ENCODE measurements at regions not wholly inside any gene's neighbourhood (a gene's known extent, or its start where the extent isn't known, plus 50 kb on each side); places are given as distances from the start of the nearest gene placed in this dataset.
"Not testable (repeated sequence)": the region's sequence is repeated elsewhere in the genome, so short reads cannot be mapped to it uniquely, and the experiment has no call there.

DNA sequence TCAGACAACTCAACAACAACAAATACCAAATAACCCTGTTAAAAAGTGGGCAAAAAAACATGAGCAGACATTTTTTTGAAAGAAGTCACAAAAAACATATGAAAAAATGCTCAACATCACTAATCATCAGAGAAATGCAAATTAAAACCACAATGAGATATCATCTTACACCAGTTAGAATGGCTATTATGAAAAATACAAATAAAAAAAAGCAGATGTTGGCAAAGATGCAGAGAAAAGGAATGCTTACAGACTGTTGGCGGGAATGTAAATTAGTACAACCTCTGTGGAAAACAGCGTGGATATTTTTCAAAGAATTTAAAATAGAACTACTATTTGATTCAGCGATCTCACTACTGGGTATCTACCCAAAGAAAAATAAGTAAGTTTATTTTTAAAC lies 114.0 kb downstream of the SLC38A4 start:
- no peak for DNase-seq (ENCODE audit: low read depth in 2 of 3, low spot score in 1 of 3)

DNA sequence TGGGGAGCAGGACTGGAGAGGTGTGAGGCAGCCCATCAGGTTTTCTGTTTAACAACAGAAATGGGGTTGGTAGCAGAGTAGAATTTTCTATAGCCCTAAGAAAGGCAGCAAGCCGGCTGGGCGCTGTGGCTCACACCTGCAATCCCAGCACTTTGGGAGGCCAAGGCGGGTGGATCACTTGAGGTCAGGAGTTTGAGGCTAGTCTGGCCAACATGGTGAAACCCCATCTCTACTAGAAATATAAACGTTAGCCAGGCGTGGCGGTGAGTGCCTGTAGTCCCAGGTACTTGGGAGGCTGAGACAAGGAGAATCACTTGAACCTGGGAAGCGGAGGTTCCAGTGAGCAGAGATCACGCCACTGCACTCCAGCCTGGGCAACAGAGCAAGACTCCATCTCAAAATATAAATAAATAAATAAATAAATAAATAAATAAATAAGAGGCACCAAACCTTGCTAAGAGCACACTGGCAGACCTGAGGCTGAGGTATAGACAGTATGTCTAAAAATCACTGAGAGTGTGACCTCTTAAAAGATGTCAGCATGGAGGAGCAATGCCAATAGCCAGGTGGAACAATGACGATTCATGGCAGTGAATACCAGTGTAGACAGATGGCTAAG lies 115.6 kb downstream of the SLC38A4 start:
- no peak for DNase-seq (ENCODE audit: low read depth in 2 of 3, low spot score in 1 of 3)

DNA sequence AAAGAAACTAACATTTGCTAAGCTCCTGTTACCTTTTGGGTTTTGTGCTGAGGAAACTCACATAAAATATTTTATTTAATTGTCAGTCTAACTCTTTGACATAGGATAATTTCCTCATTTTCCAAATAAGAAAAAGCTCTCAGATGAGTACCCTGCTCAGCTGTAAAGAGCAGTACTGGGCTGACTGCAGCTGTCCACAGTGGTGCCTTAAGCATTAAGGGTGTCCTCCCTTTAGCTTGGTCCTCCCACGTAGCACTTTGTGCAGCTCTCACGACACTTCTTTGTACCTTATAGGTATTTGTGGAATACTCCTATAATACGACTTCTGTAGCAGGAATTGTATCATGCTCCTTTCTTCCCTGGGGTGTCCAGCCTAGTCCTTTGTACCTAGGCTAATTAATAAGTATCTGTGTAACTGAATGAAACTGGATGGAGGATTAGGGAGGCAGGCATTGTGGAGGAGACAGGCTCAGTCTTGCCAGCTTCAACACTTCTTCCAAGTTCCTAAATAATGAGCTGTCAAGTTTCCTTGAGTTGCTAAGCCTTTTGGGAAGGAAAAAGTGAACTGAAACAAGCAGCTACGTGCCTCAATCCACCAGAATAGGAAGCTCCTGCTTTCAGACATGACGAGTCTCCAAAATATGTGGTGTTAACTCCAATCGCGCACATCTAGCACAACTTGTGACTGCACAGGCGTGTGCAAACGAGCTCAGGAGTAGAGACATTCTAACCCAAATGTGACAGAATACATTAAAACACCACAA lies 123.0 kb downstream of the SLC38A4 start:
- DNase-seq (ENCODE audit: low read depth in 2 of 3, low spot score in 1 of 3), result no peak

DNA sequence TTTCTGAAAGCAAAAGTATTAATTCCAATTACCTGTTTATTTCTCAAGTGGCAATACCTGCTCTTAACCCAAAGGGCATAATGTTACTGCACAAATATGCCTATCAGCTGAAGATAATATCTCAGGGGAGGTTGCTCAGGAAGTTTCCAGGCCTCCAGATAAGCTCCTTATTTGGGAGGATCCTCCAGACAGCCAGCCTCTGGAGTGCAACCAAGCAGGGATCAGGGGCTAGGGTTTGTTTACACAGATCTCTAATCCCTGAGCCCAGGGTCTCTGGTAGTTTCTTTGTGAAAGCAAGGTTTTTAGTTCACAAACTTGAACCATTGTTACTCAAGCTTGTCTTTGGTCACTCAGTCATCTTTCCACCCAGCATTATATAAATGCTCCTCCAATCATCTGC lies 124.4 kb downstream of the SLC38A4 start:
- DNase-seq (ENCODE audit: low read depth in 2 of 3, low spot score in 1 of 3), result no peak

DNA sequence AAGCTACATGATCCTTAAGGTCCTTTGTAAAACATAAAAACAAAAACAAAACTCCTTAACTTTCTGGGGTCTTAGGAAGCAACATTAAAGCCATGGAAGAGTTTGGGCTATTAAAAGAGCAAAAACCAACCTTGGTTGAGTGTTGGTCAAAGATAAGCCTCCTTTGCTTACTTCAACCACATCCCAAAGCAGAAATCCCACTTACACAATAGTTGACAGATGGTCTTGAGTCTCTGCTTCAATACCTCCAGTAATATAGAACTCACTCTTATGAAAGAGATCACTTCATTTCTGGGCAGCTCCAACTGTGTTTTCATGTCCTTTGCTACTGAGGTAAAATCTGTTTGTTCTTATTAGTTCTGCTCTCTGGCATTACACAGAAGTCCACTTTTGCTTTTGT lies 125.8 kb downstream of the SLC38A4 start:
- DNase-seq (ENCODE audit: low read depth in 2 of 3, low spot score in 1 of 3), result no peak

DNA sequence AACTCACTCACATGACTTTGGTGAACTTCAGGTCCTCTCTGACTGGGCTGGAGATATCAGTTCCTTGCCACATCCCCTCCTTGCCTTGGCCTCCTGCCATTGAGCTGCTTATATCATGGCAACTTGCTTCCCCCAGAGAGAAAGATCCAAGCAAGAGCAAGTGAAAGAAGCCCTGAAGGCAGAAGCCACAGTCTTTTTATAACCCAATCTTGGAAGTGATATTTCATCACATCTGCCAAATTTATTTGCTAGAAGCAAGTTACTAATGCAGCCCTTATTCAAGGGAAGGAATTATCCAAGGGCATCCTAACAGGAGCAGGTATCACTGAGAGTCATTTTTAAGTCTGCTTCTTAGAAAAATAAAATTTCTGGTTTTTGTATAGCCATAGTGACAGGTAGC lies 127.8 kb downstream of the SLC38A4 start:
- DNase-seq (ENCODE audit: low read depth in 2 of 3, low spot score in 1 of 3), result no peak

DNA sequence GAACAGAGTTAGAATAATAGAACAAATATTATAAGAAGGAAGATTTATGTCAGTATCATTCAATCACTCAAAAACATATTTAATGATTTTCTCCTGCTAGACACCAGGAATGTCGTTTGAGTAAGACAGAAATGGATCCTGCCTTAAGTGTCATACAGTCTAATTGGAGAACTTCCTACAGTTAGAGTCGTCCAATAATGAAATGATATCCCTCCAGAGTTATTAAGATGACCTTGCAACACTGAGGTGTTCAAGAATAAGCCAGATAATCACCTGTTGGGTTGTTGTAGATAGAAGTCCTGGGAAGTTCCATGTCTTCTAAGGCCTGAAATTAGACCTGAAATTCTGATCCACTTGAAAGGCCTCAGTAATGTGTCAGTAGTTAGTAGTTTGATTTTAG lies 132.3 kb downstream of the SLC38A4 start:
- DNase-seq (ENCODE audit: low read depth in 2 of 3, low spot score in 1 of 3), result no peak

DNA sequence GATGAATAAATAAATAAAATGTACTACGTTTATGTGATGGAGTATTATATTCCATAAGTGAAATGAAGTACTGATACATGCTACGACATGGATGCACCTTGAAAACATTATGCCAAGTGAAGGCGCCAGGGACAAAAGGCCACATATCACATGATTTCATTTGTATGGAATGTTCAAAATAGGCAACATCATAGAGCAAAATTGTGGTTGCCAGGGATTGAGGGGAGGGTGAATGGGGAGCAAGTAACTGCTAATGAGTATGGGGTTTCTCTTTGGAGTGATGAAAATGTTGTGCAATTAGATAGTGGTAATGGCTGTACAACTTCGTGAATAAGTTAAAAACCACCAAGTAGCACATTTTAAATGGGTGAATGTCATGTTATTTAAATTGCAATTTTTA lies 132.8 kb downstream of the SLC38A4 start:
- no peak for DNase-seq (ENCODE audit: low read depth in 2 of 3, low spot score in 1 of 3)

DNA sequence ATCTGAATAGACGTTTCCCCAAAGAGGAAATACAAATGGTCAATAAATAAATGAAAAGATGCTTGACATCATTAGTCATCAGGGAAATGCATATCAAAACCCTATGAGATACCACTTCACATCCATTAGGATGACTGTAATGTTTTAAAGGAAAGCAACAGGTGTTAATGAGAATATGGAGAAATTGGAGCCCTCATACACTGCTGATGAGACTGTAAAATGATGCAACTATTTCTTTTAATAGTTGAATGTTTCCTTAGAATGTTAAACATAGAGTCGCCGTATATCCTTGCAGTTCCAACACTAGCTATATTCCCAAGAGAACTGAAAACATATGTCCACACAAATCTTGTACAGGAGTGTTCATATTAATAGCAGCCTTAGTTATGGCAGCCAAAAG lies 133.2 kb downstream of the SLC38A4 start:
- no peak for DNase-seq (ENCODE audit: low read depth in 2 of 3, low spot score in 1 of 3)

DNA sequence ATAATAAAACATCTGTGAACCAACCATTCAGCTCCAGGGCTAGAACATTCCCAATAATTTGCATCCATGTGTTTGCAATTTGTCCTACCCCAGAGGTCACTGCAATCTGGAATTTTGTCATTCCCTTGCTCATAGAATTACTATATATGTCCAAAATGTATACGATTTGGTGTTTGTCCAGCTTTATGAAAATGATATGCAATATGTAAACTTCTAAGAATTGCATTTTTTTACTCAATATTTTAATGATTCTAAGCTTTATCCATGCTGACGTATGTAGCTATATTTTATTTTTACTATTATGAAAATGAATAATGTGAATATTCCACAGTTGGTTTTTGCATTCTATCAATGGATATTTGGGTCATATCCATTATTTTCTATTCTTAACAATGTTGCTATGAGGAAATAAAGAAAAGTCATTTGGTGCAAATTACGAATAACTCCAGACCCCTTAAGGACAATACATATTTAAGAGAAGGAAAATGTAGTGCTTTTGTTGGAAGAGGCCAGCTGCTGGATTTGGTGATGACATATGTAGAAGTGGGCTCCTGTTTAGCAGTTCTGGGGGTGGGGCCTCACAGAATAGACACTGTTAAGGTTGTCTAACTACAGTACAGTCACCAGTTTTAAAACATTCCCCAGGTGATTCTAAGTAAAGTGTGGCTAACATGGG lies 139.4 kb downstream of the SLC38A4 start:
- no peak for DNase-seq (ENCODE audit: low read depth in 2 of 3, low spot score in 1 of 3)

DNA sequence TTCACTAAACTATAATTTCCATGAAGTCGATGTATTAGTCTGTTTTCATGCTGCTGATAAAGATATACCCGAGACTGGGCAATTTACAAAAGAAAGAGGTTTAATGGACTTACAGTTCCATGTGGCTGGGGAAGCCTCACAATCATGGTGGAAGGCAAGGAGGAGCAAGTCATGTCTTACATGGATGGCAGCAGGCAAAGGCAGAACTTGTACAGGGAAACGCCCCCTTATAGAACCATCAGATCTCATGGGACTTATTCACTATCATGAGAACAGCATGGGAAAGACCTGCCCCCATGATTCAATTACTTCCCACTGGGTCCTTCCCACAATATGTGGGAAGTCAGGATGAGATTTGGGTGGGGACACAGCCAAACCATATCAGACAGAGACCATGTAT lies 141.6 kb downstream of the SLC38A4 start:
- not testable (repeated sequence) for DNase-seq (ENCODE audit: low read depth in 2 of 3, low spot score in 1 of 3)

DNA sequence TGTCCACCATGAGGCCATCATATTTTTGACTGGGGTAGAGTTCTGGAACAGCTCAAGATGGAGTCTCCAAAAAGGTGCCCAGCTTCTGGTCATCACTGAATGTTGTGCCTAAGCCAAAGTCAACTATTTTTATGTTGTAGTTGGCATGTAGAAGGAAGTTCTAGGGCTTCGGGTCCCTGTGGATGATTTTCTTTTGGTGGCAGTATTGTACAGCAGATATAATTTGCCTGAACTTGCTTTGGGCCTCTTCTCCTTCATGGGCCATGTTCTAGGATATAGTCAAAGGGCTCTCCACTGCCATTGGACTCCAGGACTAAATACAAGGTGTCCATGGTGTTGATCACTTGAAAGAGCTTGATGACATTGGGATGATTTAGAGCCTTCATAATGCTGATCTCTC lies 143.6 kb downstream of the SLC38A4 start:
- no peak for DNase-seq (ENCODE audit: low read depth in 2 of 3, low spot score in 1 of 3)

DNA sequence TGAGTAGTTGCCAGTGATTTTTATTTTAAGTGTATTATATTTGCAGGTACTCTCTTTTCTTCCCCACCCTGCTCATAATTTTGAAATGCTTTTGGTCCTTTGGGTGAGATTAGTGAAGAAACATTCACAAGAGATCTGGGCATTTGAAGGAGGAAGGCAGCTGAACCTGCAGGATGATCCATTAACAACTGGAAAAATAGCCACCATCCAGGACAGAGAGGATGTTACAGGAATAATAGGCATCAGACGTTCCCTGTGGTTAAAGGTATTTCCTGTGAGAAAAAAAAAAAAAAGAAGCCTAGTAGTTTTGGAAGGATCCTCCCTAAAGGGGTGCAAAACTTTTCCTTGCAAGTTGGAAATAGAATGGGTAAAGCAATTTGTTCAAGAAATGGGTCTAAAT lies 145.3 kb downstream of the SLC38A4 start:
- no peak for DNase-seq (ENCODE audit: low read depth in 2 of 3, low spot score in 1 of 3)

DNA sequence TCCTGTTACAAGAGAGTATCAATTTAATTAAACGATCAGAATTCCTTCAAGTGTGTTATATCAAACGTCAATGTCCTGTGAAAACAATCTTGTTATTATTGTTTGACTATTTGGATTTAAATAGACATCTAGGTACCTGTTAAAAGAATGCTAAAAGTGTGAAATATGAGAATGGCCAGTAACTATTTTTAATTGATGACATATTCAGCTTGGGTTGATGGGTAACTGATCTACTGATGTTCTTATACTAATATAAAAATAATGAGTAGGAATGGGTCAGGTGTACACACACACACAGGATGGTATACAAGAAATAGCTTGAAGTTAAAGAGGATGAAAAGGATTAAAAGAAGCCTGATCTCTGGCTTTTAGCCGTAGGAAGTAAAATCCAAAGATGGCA lies 146.0 kb downstream of the SLC38A4 start:
- DNase-seq (ENCODE audit: low read depth in 2 of 3, low spot score in 1 of 3), result no peak

DNA sequence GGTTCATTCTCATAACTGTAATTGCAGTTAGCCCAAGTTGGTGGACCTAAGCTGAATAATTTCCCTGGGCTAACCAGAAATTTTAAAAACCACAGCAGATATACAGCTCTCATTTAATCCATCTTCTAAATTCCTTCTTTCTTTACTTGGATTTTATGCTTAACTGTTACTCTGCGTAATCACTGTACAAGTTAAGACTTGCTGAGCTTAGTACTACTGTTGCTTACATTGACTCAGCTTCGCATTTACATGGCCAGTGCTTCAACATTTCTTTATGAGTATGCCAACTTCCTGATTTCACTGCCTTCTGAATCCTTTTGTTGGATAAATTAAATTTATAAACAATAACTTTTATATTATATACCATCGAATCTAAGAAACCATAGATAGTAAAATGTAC lies 147.4 kb downstream of the SLC38A4 start:
- DNase-seq (ENCODE audit: low read depth in 2 of 3, low spot score in 1 of 3), result no peak

DNA sequence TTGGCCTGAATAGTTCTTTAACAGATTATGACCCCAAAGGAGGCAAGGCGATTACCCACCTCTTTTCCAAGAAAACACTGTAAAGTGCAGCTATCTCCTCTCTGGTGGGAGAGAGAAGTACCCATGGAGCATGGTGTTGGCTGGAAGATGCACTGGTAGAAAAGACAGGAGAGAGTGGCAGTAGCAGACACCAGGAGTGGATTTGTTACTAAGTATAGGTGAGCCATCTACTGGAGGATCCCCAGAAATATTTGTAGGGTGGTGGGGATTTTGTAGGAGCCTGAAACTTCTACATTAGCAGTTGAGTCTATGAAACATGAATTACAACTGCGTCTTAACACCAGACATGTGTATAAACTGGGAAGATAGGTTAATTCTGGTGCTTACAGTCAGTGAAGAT lies 148.0 kb downstream of the SLC38A4 start:
- no peak for DNase-seq (ENCODE audit: low read depth in 2 of 3, low spot score in 1 of 3)

DNA sequence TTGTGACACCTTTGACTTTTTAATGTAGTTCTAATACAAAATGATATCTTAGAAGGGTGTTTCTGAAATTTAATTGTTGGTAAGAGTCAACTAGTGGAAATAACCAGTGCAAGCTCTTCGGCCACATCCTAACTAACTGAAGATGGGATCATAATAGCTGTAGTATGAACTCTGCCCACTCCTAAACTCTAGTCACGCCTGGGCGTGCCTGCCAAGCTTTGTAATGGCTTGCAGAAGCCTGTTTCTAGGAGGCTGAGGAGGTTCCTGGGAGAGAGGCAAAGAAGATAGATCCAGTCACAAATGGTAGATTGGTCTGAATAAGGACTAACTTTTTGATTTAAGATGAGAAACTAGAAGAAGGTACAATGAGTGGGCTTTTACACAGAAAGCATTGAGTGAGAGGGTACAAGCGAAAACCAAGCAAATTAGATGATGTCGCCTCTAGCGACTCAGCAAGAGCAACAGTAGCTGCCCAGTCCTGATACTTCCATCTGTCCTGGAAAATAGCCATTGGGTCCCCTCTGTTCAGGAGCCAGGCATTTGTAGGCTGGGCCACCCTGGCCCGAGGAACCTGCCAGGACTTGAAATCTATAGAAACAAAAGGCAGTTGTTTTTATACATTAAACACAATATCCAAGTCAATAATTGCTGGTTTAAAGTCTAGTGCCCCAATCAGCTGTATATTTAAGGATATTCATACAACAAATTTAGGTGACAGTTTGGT lies 148.8 kb downstream of the SLC38A4 start:
- DNase-seq (ENCODE audit: low read depth in 2 of 3, low spot score in 1 of 3), result no peak

DNA sequence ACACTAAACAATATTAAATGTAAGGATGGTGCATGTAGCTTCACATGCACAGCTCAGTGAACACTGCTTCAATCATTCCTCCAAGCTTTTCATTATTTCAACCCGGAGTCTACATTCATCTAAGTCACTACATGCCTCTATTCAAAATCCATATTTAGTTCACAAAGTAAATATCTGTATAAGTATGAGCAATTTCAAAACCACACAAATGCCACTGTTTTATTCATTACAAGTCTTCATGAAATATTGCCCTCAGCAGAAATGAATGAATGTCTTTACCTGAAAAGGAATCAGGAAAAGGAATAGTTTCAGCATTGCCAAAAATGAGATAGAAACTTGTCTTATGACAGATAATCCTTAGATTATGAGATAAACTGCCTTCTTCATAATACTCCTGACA lies 149.4 kb downstream of the SLC38A4 start:
- DNase-seq (ENCODE audit: low read depth in 2 of 3, low spot score in 1 of 3), result no peak

DNA sequence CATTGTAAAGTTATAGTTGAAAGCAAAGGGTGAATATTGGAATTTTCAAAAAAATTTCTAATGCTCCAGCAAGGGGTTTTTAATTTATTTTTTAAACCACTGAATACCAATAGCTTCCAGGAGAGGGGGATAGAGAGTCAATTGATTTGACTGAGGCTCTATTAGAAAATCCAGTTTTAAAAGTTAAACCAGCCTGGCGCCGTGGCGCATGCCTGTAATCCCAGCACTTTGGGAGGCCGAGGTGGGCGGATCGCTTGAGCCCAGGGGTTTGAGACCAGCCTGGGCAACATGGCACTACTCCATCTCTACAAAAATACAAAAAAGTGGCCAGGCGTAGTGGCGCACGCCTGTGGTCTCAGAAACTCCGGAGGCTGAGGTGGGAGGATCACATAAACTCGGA lies 150.1 kb downstream of the SLC38A4 start:
- no peak for DNase-seq (ENCODE audit: low read depth in 2 of 3, low spot score in 1 of 3)

DNA sequence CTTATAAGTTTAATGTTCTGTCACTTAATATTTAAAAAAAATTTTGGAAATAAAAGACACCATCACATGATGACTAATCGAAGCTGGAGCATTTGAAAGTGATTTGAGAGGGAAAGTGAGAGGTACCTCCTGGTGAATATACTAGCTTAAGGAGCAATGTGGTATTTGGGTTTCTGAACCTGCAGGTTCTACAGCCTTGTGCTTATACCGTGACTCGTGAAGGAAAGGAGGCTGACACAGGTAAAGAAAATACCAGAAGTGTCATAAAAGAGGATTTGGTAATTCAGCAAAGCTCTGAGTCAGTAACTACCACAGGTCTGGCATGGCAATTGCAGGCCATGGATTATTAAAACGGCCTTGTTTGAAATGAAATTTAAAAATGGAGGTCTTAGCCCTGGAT lies 151.0 kb downstream of the SLC38A4 start:
- DNase-seq (ENCODE audit: low read depth in 2 of 3, low spot score in 1 of 3), result no peak

DNA sequence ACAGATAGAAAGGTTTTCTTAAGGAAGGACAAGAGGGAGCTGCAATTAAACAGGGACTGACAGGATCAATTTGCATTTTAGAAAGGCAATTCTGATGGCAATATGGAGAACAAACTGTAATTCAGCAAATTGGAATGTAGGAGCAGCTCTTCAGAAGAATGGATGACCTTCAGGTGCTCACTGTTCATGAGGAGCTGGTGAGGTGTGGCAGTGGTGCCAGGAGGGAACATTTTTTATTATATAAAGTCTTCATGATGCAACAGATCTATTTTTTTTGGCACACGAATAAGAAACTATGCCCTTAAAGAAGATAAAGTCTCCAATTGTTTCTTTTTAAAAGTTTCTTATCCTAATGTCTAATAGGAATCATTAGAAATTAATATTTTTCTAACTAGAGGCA lies 151.7 kb downstream of the SLC38A4 start:
- DNase-seq (ENCODE audit: low read depth in 2 of 3, low spot score in 1 of 3), result no peak

DNA sequence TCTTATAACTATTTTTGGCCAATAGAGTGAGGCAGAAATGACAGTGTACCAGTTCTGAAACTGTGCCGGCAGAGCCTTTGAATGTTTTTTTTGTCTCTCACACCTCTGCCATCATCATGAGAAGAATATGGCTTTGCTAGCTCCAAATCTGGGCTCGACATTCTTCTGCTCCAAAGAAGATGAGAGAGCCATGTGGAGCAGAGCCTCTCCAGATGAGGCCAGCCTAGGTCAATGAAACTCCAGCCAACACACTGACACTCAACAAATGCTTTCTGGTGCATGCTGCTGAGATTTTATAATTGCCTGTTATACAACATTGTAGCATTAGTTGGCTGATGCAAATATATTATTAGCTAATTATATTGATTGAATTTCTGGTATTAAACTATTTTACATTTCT lies 154.7 kb downstream of the SLC38A4 start:
- DNase-seq (ENCODE audit: low read depth in 2 of 3, low spot score in 1 of 3), result no peak
